GM18870 (cell line): ENCODE measurements at regions not wholly inside any gene's neighbourhood (a gene's known extent, or its start where the extent isn't known, plus 50 kb on each side); places are given as distances from the start of the nearest gene placed in this dataset.
A peak's percentile ranks its signal among the peaks of the same experiment; 100 is the strongest.
"Not testable (repeated sequence)": the region's sequence is repeated elsewhere in the genome, so short reads cannot be mapped to it uniquely, and the experiment has no call there.

Experiments used
- ATAC-seq: cut with Tn5 transposase; IDR thresholded peaks from one replicate; pipeline ENCODE4 v1.9.1; 2021; ENCODE audit warnings: moderate library complexity; ENCODE audit not compliant: unreplicated experiment

DNA sequence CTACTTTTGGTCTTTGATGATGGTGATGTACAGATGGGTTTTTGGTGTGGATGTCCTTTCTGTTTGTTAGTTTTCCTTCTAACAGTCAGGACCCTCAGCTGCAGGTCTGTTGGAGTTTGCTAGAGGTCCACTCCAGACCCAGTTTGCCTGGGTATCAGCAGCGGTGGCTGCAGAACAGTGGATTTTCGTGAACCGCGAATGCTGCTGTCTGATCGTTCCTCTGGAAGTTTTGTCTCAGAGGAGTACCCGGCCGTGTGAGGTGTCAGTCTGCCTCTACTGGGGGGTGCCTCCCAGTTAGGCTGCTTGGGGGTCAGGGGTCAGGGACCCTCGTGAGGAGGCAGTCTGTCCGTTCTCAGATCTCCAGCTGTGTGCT, 56.6 kb upstream of the TNFAIP8 start:
- ATAC-seq = not testable (repeated sequence)

DNA sequence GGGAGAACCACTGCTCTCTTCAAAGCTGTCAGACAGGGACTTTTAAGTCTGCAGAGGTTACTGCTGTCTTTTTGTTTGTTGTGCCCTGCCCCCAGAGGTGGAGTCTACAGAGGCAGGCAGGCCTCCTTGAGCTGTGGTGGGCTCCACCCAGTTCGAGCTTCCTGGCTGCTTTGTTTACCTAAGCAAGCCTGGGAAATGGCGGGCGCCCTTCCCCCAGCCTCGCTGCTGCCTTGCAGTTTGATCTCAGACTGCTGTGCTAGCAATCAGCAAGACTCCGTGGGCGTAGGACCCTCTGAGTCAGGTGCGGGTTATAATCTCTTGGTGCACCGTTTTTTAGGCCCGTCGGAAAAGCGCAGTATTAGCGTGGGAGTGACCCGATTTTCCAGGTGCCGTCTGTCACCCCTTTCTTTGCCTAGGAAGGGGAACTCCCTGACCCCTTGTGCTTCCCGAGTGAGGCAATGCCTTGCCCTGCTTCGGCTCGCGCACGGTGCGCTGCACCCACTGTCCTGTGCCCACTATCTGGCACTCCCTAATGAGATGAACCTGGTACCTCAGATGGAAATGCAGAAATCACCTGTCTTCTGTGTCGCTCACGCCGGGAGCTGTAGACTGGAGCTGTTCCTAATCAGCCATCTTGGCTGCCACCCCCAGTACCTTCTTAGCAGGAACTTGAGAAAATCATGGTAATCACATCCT, 56.1 kb upstream of the TNFAIP8 start:
- not testable (repeated sequence) for ATAC-seq

DNA sequence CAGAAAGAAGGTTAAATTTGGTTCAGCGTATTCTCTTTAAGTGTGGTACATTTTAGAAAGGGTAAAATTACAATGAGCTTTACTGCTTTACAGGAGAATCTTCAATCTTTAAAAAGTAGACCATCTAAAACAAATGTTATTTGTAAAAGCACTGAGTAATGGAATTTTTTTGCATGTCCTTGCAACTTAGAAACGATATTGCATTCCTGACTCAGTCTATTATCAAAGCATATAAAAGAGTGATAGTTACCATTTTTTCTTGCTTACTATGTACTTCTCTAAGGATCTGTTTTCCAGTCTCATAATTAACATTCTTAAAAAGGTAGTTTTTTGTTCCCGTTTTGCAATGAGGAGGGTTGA, 55.5 kb upstream of the TNFAIP8 start:
- no peak for ATAC-seq

DNA sequence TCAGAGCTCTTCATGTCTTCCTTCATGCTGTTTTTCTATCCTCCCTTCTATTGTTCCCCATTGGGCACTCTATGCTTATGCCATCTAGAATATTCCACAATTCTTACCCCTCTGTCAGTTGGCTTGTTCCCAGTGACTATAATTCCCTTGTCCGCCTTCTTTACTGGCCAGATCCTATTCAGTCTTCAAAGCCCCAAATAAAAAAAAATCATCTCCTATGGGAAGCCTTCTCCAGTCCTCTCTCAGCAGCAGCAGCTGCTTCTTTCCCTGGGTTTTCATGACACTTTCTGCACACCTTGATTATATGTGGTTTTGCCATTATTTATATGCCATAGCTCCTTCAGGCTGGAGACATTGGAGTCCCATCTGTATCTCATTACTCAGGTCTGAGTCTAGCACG, 54.6 kb upstream of the TNFAIP8 start:
- no peak for ATAC-seq

DNA sequence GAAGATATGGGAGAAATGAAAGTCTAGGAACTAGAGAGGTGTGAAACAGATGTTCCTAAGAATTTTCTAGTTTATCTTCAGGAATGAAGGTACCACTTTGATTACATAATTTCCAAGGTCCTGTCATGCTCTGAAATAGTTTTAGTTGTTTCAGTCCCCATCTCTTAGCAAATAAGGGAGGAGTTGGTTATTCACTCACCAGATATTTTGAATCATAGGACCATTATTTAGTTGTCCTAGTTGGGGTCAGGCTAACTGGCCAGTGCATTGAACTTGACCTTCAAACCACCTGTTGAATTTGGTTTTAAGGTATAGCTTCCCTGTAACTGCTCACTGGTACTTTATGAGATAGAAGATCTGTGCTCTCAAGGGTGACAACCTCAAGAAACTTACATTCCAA, 53.9 kb upstream of the TNFAIP8 start:
- ATAC-seq = no peak

DNA sequence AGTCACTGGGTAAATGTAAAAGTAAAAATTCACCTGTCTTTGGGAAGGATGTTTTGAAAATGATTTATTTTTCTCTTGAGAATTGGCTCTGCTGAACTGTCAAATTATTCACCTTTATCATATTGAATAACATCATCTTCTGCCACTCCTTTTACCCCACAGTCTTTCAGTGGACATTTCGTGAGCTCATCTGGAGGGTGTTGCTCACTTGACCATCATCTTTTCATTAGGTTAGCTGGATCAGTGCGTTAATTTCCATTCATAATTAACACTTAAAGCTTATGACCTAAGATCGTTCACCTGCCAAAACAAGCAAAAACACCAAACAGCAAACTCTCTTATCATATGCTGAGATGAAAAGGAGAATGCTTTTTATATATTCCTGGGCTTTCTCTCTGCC, 53.4 kb upstream of the TNFAIP8 start:
- no peak for ATAC-seq

DNA sequence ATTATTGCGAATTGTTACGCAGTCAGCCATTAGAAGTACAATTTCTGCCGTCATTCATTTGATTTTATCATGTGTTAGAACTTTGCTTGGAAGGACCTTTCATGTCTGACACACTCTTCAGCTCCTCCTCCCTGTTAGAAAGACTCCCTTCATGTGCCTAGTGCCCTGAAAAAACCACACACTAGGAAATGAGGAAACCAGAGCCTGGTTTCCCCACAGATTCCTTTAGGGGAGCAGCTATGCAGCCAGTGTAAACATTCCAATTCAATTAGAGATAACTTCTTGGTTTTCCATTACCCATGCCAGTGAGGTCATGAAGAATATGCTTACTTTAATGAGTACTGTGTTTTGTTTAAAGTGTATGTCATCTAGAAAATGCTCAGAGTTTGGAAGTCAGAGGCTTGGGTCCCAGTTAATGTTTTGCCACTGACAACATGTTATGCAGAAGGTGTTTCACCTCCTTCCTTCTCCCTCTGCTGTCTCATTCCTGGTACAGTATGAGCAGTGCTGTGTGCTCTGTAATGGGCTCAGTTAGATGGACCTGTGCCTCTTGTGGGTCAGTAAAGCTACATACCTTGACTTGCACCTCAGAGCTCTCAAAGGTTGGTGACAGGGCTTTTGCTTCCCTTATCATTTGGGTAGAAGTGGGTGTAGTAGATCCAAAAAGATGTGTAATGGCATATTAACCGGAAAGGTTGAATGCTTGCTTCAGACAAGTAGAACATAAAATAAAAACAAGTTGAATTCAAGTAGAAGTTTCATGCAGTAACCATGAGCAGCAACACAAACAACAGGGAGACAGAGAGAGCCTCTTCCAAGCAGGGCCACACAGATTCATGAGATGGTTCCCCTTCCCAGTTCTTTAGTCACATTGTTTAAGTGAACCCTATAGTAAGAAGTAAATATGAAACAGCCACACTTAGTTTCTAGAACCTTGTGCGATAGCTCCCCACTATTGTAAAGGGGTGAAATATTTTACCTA, 52.6 kb upstream of the TNFAIP8 start:
- peak; percentile 54 for ATAC-seq

DNA sequence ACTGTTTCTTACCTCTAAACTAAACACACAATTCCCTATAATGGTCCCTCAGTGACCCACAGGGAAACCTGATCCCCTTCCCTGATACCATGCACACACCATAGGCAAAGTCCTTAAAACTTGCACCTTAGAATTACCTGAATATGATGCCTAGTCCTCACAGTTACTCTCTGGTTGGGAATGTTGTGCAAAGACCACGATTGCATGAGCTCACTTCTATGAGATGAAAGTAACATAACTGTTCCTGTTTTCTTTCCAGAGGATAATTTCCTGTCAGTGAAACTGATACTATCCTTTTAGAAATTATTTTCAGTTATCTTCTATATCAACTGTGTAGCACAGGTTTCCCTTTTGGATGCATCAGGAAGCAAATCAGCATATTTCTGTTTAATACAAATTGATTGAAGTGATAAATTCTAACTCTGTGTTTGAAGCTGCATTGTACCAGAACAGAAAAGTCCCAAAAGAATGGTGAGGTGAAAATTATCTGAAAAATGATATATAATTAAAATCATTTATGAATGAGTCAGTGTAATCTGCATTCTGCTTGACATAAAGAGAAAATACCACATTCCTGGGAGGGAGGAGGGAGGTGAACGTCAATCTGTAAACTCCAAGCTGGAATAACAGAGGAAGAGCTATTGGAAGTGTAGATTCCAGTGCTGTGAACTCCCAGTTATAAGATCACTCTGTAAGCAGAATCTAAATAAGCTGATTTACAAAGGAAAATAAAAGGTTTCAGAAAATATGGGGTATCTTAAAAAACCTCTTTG, 51.2 kb upstream of the TNFAIP8 start:
- ATAC-seq = no peak
